ENCODE measurements at regions not wholly inside any gene's neighbourhood (a gene's known extent, or its start where the extent isn't known, plus 50 kb on each side); places are given as distances from the start of the nearest gene placed in this dataset.

DNA sequence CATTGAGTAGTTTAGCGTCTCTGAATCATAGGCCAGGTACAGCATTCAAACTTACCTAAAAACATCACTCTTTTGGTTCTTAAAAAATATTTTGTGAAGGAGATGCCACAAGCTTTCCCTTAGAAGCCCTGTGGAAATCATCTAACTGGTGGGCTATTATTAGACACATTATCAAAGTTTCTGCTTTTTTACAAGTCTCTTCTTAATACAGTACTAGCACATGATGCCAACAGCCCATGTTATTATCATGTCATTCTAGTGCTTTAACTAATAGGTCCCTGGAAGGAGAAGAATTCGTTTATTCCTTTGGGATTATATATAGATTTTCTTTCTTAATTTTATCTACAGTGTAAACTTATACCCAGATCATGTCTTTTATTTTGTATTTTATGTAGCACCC, 146.0 kb upstream of the PTPRK start:
- TF ChIP-seq, protein P1, sequence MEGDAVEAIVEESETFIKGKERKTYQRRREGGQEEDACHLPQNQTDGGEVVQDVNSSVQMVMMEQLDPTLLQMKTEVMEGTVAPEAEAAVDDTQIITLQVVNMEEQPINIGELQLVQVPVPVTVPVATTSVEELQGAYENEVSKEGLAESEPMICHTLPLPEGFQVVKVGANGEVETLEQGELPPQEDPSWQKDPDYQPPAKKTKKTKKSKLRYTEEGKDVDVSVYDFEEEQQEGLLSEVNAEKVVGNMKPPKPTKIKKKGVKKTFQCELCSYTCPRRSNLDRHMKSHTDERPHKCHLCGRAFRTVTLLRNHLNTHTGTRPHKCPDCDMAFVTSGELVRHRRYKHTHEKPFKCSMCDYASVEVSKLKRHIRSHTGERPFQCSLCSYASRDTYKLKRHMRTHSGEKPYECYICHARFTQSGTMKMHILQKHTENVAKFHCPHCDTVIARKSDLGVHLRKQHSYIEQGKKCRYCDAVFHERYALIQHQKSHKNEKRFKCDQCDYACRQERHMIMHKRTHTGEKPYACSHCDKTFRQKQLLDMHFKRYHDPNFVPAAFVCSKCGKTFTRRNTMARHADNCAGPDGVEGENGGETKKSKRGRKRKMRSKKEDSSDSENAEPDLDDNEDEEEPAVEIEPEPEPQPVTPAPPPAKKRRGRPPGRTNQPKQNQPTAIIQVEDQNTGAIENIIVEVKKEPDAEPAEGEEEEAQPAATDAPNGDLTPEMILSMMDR (IDR thresholded peaks at IDR 0.05 in 8 of 11, conservative IDR thresholded peaks at IDR 0.05 in 3 of 11) = no peak
- TF ChIP-seq POLR2AphosphoS5 (IDR thresholded peaks at IDR 0.05) = no peak
- no peak for TF ChIP-seq POLR2A (IDR thresholded peaks at IDR 0.05)
